C4-2B (cell line): ENCODE measurements at regions not wholly inside any gene's neighbourhood (a gene's known extent, or its start where the extent isn't known, plus 50 kb on each side); places are given as distances from the start of the nearest gene placed in this dataset.

ENCODE experiments used
- ZFX ChIP-seq: fragments of 450-650 bp; IDR thresholded peaks from 2 replicates; pipeline ENCODE4 v1.6.1; 2017
- TF ChIP-seq, protein P1 (sequence below): fragments of 450-650 bp; conservative IDR thresholded peaks from 2 replicates; pipeline ENCODE4 v1.5.1; 2017; ENCODE audit warnings: mild to moderate bottlenecking

DNA sequence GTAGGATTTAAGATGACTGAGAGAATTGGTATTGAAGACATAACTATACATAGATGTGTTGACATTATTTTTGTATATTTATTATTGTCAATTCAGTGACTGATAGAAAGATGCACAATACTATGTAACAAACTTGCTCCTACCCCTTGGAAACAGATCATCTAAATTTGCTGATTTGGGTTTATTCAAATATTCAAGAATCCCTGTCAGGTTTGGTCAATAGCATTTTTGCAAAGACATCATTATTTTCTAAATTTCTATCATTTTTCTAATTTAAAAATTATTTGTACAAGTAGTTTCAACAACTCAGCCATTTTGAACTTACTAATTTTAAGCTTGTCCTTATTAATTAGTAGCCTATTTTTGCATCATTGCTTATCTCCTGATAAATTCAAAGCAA, 1463.4 kb downstream of the SI start:
- TF ChIP-seq, protein P1, sequence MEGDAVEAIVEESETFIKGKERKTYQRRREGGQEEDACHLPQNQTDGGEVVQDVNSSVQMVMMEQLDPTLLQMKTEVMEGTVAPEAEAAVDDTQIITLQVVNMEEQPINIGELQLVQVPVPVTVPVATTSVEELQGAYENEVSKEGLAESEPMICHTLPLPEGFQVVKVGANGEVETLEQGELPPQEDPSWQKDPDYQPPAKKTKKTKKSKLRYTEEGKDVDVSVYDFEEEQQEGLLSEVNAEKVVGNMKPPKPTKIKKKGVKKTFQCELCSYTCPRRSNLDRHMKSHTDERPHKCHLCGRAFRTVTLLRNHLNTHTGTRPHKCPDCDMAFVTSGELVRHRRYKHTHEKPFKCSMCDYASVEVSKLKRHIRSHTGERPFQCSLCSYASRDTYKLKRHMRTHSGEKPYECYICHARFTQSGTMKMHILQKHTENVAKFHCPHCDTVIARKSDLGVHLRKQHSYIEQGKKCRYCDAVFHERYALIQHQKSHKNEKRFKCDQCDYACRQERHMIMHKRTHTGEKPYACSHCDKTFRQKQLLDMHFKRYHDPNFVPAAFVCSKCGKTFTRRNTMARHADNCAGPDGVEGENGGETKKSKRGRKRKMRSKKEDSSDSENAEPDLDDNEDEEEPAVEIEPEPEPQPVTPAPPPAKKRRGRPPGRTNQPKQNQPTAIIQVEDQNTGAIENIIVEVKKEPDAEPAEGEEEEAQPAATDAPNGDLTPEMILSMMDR: no peak
- TF ChIP-seq ZFX: no peak
